NB4 (cell line): ENCODE measurements at regions not wholly inside any gene's neighbourhood (a gene's known extent, or its start where the extent isn't known, plus 50 kb on each side); places are given as distances from the start of the nearest gene placed in this dataset.

ENCODE experiments used
- DNase-seq: peaks from one replicate; pipeline ENCODE4 v3.0.0; 2010; ENCODE audit warnings: low read depth
- H3K4me3 ChIP-seq: one replicate; pipeline ENCODE4 v1.5.1; 2011; ENCODE audit warnings: mild to moderate bottlenecking, low read depth, low read length, moderate library complexity
- MYC ChIP-seq: IDR thresholded peaks from 2 replicates; pipeline ENCODE4 v1.6.1; 2011; ENCODE audit warnings: low read depth, low read length
- POLR2A ChIP-seq: IDR thresholded peaks from 2 replicates; pipeline ENCODE4 v1.6.1; 2011; ENCODE audit warnings: mild to moderate bottlenecking; ENCODE audit not compliant: insufficient read length; ENCODE audit errors: extremely low read depth
- TF ChIP-seq, protein P1 (sequence below): IDR thresholded peaks from 2 replicates; pipeline ENCODE4 v1.6.1; 2011; ENCODE audit warnings: low read depth, low read length
- TF ChIP-seq, protein P2 (sequence below): IDR thresholded peaks from one replicate; pipeline ENCODE4 v1.5.1; 2012; ENCODE audit warnings: low read depth, low read length

GRCh38 chr11:127592371-127592770, 591.8 kb upstream of the KIRREL3 start:
- no peak overlapping the region for H3K4me3 ChIP-seq
- no peak for DNase-seq
- TF ChIP-seq, protein P1, sequence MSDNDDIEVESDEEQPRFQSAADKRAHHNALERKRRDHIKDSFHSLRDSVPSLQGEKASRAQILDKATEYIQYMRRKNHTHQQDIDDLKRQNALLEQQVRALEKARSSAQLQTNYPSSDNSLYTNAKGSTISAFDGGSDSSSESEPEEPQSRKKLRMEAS, result no peak
- TF ChIP-seq, protein P2, sequence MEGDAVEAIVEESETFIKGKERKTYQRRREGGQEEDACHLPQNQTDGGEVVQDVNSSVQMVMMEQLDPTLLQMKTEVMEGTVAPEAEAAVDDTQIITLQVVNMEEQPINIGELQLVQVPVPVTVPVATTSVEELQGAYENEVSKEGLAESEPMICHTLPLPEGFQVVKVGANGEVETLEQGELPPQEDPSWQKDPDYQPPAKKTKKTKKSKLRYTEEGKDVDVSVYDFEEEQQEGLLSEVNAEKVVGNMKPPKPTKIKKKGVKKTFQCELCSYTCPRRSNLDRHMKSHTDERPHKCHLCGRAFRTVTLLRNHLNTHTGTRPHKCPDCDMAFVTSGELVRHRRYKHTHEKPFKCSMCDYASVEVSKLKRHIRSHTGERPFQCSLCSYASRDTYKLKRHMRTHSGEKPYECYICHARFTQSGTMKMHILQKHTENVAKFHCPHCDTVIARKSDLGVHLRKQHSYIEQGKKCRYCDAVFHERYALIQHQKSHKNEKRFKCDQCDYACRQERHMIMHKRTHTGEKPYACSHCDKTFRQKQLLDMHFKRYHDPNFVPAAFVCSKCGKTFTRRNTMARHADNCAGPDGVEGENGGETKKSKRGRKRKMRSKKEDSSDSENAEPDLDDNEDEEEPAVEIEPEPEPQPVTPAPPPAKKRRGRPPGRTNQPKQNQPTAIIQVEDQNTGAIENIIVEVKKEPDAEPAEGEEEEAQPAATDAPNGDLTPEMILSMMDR, result no peak
- TF ChIP-seq POLR2A (no peak), MYC (no peak)

GRCh38 chr11:127590314-127590713, 589.7 kb upstream of the KIRREL3 start:
- no peak overlapping the region for H3K4me3 ChIP-seq
- TF ChIP-seq, protein P2, result no peak
- TF ChIP-seq POLR2A, result no peak
- no peak for DNase-seq

GRCh38 chr11:127588431-127588830, 587.9 kb upstream of the KIRREL3 start:
- DNase-seq, result no peak
- no peak overlapping the region for H3K4me3 ChIP-seq
- TF ChIP-seq, protein P2, result no peak
- TF ChIP-seq POLR2A (no peak), MYC (no peak)
- TF ChIP-seq, protein P1, result no peak

DNA sequence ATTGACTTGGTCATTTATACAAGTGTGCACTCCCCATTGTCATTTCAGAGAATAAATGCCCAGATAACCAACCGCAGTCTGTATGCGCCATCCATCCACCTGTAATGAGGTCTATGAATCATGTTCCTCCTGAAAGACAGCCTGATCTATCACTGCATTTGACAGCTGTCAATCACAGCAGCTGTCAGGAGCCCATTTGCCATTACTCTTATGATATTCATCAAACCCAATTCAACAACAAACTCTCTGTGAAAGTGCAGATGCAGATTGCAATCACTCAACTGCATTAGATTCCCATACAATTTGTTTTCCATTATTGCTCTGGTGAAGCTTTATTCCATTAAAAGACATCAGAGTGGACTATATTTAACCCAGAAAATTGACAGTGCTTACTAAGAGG, 586.9 kb upstream of the KIRREL3 start:
- no peak for TF ChIP-seq POLR2A
- TF ChIP-seq, protein P1, result no peak
- TF ChIP-seq, protein P2, result no peak
- no peak for TF ChIP-seq MYC
- no peak for DNase-seq
- no peak overlapping the region for H3K4me3 ChIP-seq

- TF ChIP-seq MYC (no peak), POLR2A (no peak)
- TF ChIP-seq, protein P1, result no peak
- TF ChIP-seq, protein P2, result no peak
- no peak for DNase-seq
- no peak overlapping the region for H3K4me3 ChIP-seq
Measured at GRCh38 chr11:127576210-127576609, 575.6 kb upstream of the KIRREL3 start.

DNA sequence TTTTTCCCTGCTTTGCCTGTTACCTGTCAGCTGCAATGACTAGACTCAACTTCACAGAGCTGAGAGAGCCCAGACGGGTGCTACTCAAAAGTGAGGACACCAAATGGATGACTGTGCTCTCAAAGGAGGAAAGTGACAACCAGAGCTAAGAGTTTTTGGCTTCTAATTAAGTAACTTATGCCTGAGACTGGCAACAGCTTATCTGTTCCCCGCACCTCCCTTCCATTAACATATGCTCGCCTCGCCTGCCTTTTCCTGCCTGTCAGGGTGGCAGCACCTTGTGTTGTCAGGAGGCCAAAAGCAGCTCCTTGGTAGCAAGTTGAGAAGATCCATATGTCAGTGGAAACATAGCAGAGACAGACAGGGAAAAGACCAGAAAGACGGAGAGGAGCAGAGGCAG, 573.9 kb upstream of the KIRREL3 start:
- H3K4me3 ChIP-seq, result no peak overlapping the region
- no peak for DNase-seq
- TF ChIP-seq, protein P2, result no peak
- TF ChIP-seq, protein P1, result no peak
- no peak for TF ChIP-seq POLR2A
